NB4 (cell line): ENCODE measurements at regions not wholly inside any gene's neighbourhood (a gene's known extent, or its start where the extent isn't known, plus 50 kb on each side); places are given as distances from the start of the nearest gene placed in this dataset.

Experiments used
- DNase-seq: peaks from one replicate; pipeline ENCODE4 v3.0.0; 2010; ENCODE audit warnings: low read depth
- H3K4me3 ChIP-seq: one replicate; pipeline ENCODE4 v1.5.1; 2011; ENCODE audit warnings: mild to moderate bottlenecking, low read depth, low read length, moderate library complexity
- CTCF ChIP-seq: IDR thresholded peaks from one replicate; pipeline ENCODE4 v1.5.1; 2012; ENCODE audit warnings: low read depth, low read length
- MAX ChIP-seq: IDR thresholded peaks from 2 replicates; pipeline ENCODE4 v1.6.1; 2011; ENCODE audit warnings: low read depth, low read length
- MYC ChIP-seq: IDR thresholded peaks from 2 replicates; pipeline ENCODE4 v1.6.1; 2011; ENCODE audit warnings: low read depth, low read length
- POLR2A ChIP-seq: IDR thresholded peaks from 2 replicates; pipeline ENCODE4 v1.6.1; 2011; ENCODE audit warnings: mild to moderate bottlenecking; ENCODE audit not compliant: insufficient read length; ENCODE audit errors: extremely low read depth

- no peak for DNase-seq
- no peak overlapping the region for H3K4me3 ChIP-seq
- TF ChIP-seq MYC = no peak
- no peak for TF ChIP-seq POLR2A
- TF ChIP-seq MAX = no peak
- no peak for TF ChIP-seq CTCF
Measured at GRCh38 chr5:2999926-3000325, 248.4 kb upstream of the IRX2 start.

- no peak for DNase-seq
- no peak overlapping the region for H3K4me3 ChIP-seq
- TF ChIP-seq MAX = no peak
Measured at GRCh38 chr5:2998106-2998505, 246.6 kb upstream of the IRX2 start.

- no peak overlapping the region for H3K4me3 ChIP-seq
- DNase-seq = no peak
- TF ChIP-seq CTCF = no peak
- no peak for TF ChIP-seq POLR2A
- no peak for TF ChIP-seq MAX
Measured at GRCh38 chr5:2997179-2997578, 245.7 kb upstream of the IRX2 start.

- no peak for DNase-seq
- TF ChIP-seq MAX (no peak), CTCF (no peak), POLR2A (no peak), MYC (no peak)
- H3K4me3 ChIP-seq = no peak overlapping the region
Measured at GRCh38 chr5:2996687-2997086, 245.2 kb upstream of the IRX2 start.

- DNase-seq = no peak
- H3K4me3 ChIP-seq = no peak overlapping the region
- TF ChIP-seq CTCF = no peak
- TF ChIP-seq MYC = no peak
- no peak for TF ChIP-seq MAX
- no peak for TF ChIP-seq POLR2A
Measured at GRCh38 chr5:2996248-2996647, 244.8 kb upstream of the IRX2 start.

GRCh38 chr5:2995667-2996066 is 244.2 kb upstream of the IRX2 start:
- DNase-seq = no peak
- TF ChIP-seq MYC (no peak), POLR2A (no peak)
- no peak overlapping the region for H3K4me3 ChIP-seq

- TF ChIP-seq CTCF (no peak), POLR2A (no peak), MYC (no peak), MAX (no peak)
- DNase-seq = no peak
Measured at GRCh38 chr5:2995035-2995434, 243.6 kb upstream of the IRX2 start.

More at GRCh38 chr5:2995035-2995434, 243.6 kb upstream of the IRX2 start:
- no peak overlapping the region for H3K4me3 ChIP-seq
